Thymus (tissue), 11 donors: ENCODE measurements at regions not wholly inside any gene's neighbourhood (a gene's known extent, or its start where the extent isn't known, plus 50 kb on each side); places are given as distances from the start of the nearest gene placed in this dataset.

Experiments
- DNase-seq, 9 donors: peaks; one replicate each; pipeline ENCODE4 v3.0.0-alpha.2; 2013; ENCODE audit warnings: low spot score in 9 of 9, low read depth in 6 of 9, missing footprints in 1 of 9
- H3K27ac ChIP-seq, 2 donors: one replicate each; pipeline ENCODE4 v1.5.1; 2013; ENCODE audit warnings: control low read depth in 1 of 2, low read depth in 1 of 2, low read length in 1 of 2, mild to moderate bottlenecking in 1 of 2, moderate library complexity in 1 of 2
- H3K27me3 ChIP-seq, 2 donors: one replicate each; pipeline ENCODE4 v1.5.1; 2013; ENCODE audit warnings: low read length in 1 of 2; ENCODE audit not compliant: control insufficient read depth in 2 of 2, insufficient read depth in 1 of 2
- H3K36me3 ChIP-seq, 2 donors: one replicate each; pipeline ENCODE4 v1.5.1; 2013; ENCODE audit warnings: low read length in 1 of 2, mild to moderate bottlenecking in 1 of 2, moderate library complexity in 1 of 2; ENCODE audit not compliant: control insufficient read depth in 2 of 2, insufficient read depth in 2 of 2
- H3K4me1 ChIP-seq, 2 donors: one replicate each; pipeline ENCODE4 v1.5.1; 2013; ENCODE audit warnings: low read length in 2 of 2; ENCODE audit not compliant: control insufficient read depth in 2 of 2, insufficient read depth in 2 of 2
- H3K4me3 ChIP-seq, 2 donors: one replicate each; pipeline ENCODE4 v1.5.1; 2013; ENCODE audit warnings: low read length in 2 of 2, control low read depth in 1 of 2, mild to moderate bottlenecking in 1 of 2
- H3K9me3 ChIP-seq, 2 donors: one replicate each; pipeline ENCODE4 v1.5.1; 2013; ENCODE audit warnings: low read length in 1 of 2, mild to moderate bottlenecking in 1 of 2; ENCODE audit not compliant: control insufficient read depth in 2 of 2, insufficient read depth in 1 of 2
- WGBS: extraction: QIAGEN DNeasy Blood & Tissue Kit; methylation state at CpG from one replicate; pipeline ENCODE4 v1.1.7; 2013; 5-methylcytosine and 5-hydroxymethylcytosine counted together
- donor health status: healthy.

DNA sequence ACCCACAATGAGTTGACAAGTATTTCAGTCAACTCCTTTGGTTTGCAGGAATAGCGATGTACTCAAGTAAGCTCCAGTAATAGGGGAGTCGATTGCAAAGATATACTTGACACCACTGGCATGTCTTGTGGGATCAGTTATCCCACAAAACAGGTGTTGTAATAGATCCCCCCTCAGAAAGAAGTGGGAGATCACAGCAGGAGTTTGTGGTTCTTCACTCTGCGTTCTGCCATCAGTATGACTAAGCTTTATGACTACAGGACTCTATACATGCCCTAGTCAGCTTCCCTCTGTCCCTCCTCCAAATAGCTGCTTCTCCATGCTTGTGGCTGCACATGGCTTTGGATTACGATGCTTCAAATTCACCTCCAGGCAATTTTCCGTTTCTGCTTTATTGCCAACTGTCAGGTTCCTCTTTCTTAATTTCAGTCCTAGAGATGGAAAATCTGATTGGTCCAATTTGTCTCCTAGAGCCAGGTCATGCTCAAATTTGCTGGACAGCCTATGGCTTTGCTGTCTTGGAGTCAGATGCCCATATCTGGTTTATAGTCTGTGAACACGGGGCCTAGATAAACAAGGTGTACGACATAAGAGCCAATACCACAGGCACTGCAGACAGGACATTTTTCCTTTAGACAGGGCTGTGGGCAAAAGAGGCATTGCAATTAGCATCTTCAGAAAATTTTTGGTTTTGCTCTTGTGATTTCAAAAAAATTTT lies 221.7 kb downstream of the PAX3 start:
- H3K27me3 ChIP-seq, result no peaks in the 10 kb centered on the region
- H3K9me3 ChIP-seq, result no peaks in the 10 kb centered on the region
- no peak overlapping the region for H3K27ac ChIP-seq
- 73% methylated on average over 7 of the region's 7 CpGs for WGBS
- no peaks in the 10 kb centered on the region for H3K36me3 ChIP-seq
- DNase-seq, result no peak
- H3K4me3 ChIP-seq, result no peak overlapping the region
- H3K4me1 ChIP-seq, result no peaks in the 10 kb centered on the region

DNA sequence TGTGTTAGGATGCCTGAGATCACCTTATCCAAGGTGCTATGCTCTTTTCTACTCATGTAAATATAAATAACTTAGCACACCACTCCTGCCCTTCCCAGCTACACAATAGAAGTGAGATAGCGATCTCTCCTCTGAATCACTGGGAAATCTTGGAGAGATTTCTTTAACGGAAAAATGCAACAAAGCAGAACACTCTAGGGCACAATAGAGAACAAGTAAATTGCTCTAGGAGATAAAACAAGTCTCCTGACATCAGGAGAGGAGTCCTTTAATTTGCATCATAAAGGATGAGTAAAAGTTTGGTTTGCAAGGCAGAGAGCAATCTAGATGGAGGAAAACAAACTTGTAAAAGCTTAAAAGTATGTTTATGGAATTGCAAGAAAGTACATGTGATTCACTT lies 224.1 kb downstream of the PAX3 start:
- DNase-seq, result no peak
- Histone ChIP-seq H3K4me1 (no peaks in the 10 kb centered on the region), H3K9me3 (no peaks in the 10 kb centered on the region), H3K27ac (no peak overlapping the region), H3K36me3 (no peaks in the 10 kb centered on the region), H3K4me3 (no peak overlapping the region), H3K27me3 (no peaks in the 10 kb centered on the region)
- WGBS, result 25% methylated on average over 2 of the region's 2 CpGs

DNA sequence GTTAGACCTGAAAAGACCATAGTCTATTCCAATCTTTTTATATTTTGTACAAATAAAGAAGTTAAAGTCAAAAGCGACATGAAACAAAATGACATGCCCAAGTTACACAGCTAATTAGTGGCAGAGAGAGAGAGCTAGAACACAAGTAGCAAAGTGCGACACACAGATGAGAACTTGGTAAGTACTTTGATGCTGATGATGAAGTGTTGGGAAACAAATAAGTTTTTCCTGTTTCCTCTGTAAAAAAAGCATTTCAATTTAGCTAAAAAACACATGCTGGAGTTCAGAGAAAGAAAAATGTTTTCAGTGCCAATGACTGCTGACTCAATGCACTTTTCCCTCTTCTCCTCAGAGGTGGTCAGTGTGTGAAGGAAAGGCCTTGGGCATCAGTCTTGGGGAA lies 226.9 kb downstream of the PAX3 start:
- WGBS, result 98% methylated on average over 2 of the region's 2 CpGs
- H3K36me3 ChIP-seq, result no peaks in the 10 kb centered on the region
- H3K27ac ChIP-seq, result no peak overlapping the region
- no peak for DNase-seq
- H3K27me3 ChIP-seq, result no peaks in the 10 kb centered on the region
- H3K4me3 ChIP-seq, result no peak overlapping the region
- H3K9me3 ChIP-seq, result no peaks in the 10 kb centered on the region
- no peaks in the 10 kb centered on the region for H3K4me1 ChIP-seq

DNA sequence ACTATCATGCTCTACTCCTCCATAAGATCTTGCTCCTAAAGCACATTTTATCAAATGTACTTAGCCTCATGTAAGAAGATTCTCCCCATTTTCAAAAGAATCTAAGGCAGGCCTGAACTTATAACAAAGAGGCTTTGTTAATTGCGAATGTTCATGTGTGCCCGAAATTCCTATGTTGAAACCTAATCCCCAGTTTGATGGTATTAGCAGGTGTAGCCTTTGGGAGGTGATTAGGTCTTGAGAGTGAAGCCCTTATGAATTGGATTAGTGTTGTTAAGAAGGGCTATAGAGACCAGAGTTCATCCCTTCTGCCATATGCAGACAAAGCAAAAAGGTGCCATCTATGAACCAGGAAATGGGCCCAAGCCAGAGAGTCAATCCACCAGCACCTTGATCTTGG lies 234.5 kb downstream of the PAX3 start:
- no peaks in the 10 kb centered on the region for H3K27me3 ChIP-seq
- WGBS, result 96% methylated on average over 2 of the region's 2 CpGs
- no peak overlapping the region for H3K27ac ChIP-seq
- no peaks in the 10 kb centered on the region for H3K4me1 ChIP-seq
- H3K9me3 ChIP-seq, result no peaks in the 10 kb centered on the region
- DNase-seq, result no peak
- no peaks in the 10 kb centered on the region for H3K36me3 ChIP-seq
- no peak overlapping the region for H3K4me3 ChIP-seq

DNA sequence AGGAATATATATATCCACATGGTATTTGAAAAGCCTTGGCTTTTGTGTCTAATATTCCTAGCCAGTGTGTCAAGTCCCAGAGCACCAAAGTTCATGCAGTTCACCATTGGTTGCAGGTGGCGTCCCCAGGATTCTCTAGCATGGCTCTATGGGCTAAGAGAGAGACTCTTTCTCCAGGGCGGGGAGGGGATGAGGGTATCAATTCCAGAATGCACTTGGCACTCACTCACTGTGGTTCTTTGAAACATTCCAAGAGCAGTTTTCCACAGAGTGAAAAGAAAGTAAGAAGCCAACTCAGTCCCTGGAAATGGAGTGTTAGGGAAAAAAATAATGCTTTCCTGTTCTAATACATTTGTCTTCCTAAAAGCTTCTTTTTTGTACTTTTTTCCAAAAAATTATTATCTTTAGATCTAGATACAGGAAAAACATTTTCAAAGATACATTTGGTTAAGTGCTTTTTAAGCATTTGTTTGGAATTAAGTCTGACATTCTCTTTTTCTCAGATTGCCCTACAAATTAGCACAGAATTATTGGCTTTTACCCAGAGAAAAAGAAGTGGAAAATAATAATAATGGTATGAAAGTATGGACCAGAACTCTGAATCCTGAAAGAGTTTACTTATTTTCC lies 239.9 kb downstream of the PAX3 start:
- H3K27me3 ChIP-seq, result peaks cover 0 to 2% of the 10 kb centered on the region in 2 donors
- no peak for DNase-seq

DNA sequence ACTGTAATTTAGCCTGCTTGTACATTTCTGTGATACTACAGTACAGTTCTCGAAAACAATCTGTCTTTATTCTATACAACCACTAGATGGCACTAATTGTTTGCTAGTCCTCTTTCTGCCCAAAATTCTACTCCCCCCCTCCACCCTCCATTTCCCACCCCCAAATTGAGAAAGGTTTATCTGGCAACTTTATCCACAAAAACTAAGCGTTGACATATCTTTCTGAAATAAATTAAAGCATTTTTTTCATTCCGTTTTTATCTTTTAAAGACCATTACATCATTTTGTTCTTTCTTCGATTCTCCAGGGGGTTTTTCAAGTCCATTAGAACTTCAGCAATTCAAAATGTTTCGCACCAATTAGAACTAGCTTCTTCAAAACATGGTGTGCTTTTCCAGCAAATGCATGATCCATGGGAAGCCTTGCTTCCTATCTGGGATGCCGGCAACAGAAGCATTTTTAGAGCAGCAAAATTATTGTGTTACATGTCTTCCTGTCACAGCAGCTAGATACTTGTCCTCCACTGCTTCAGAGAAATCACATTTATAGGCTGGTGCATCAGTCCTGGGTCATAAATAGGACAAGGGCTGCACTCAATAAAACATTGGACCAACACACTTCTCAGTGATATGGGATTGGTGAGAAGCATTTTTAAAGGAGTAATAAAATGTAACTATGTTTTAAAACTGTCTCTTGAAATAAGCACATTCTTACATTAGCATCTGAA lies 241.3 kb downstream of the PAX3 start:
- peaks cover 0 to 8% of the 10 kb centered on the region in 2 donors for H3K27me3 ChIP-seq
- no peaks in the 10 kb centered on the region for H3K4me1 ChIP-seq
- DNase-seq, result no peak
- H3K9me3 ChIP-seq, result no peaks in the 10 kb centered on the region
- WGBS, result 36% methylated on average over 6 of the region's 6 CpGs
- no peaks in the 10 kb centered on the region for H3K36me3 ChIP-seq
- no peak overlapping the region for H3K27ac ChIP-seq
- H3K4me3 ChIP-seq, result no peak overlapping the region

More for the DNA sequence above, 239.9 kb downstream of the PAX3 start:
- Histone ChIP-seq H3K4me1 (no peaks in the 10 kb centered on the region), H3K9me3 (no peaks in the 10 kb centered on the region), H3K27ac (no peak overlapping the region), H3K36me3 (no peaks in the 10 kb centered on the region), H3K4me3 (no peak overlapping the region)
- 89% methylated on average over 2 of the region's 2 CpGs for WGBS

DNA sequence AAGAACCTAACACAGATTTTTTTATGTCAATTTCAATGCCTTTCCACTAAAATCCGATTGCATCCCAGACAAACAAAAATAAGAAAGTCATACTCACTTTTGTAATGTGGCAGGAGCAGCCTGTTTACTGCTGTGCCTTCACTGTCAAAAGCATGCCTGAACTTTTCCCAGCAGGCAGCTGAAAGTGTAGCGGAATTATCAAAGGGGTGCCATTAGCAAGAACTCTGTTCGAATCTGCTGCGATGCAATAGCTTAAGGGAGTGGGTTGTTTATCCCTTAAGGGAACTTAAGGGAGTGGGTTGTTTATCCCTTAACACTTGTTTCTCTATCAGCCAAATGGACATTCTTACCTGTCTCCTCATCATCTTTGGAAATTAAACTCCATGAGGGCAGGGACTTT lies 243.5 kb downstream of the PAX3 start:
- no peak for DNase-seq
- Histone ChIP-seq H3K27me3 (peaks cover 0 to 10% of the 10 kb centered on the region in 2 donors), H3K4me3 (no peak overlapping the region), H3K27ac (no peak overlapping the region), H3K9me3 (no peaks in the 10 kb centered on the region), H3K4me1 (no peaks in the 10 kb centered on the region), H3K36me3 (no peaks in the 10 kb centered on the region)
- 16% methylated on average over 4 of the region's 4 CpGs for WGBS

DNA sequence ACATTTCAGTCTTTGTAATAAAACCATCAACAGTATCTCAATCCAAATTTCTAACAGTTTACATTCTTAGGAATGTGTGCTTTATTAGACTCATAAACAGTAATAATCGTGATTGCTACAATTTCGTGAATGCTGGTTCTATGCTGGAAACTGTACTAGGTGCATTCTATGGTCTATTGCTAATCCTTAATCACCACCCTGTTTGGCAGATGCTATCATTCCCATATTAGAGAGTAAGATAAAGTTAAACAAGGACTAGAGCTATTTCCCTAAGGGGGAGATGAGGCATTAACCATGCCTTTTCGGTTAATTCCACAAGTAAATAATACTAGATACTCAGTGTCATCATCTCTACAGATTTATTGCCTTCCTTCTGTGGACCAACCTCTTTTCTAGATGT lies 244.0 kb downstream of the PAX3 start:
- Histone ChIP-seq H3K36me3 (no peaks in the 10 kb centered on the region), H3K4me1 (no peaks in the 10 kb centered on the region), H3K27ac (no peak overlapping the region), H3K27me3 (peaks cover 0 to 10% of the 10 kb centered on the region in 2 donors), H3K9me3 (no peaks in the 10 kb centered on the region), H3K4me3 (no peak overlapping the region)
- WGBS, result 74% methylated on average over 3 of the region's 3 CpGs
- DNase-seq, result no peak

DNA sequence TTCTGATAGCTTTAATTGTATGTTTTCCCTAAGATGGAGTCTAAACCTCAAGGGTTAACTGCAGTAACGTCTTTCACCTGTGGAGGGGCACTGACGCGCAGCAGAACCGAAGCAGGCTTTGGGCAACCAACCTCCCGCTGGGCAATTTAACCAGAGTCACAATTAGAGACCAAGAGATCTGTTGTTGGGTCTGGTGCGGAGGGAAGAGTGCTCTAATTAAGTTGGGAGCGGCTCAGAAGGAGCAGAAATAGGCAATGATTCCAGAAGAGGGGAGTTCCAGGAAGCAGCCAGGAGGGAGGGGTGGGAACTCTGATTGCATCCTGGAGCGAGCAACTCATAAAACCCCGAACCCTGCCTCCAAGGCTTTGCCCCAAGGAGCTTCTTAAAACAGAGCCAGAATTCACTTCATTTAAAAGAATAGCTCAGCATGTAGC lies 245.8 kb downstream of the PAX3 start:
- no peak overlapping the region for H3K27ac ChIP-seq
- no peaks in the 10 kb centered on the region for H3K36me3 ChIP-seq
- no peaks in the 10 kb centered on the region for H3K9me3 ChIP-seq
- H3K4me1 ChIP-seq, result no peaks in the 10 kb centered on the region
- 7% methylated on average over 9 of the region's 9 CpGs for WGBS
- no peak overlapping the region for H3K4me3 ChIP-seq
- DNase-seq, result no peak
- H3K27me3 ChIP-seq, result peaks cover 0 to 10% of the 10 kb centered on the region in 2 donors
